Natural killer cell (primary cell): ENCODE measurements at regions not wholly inside any gene's neighbourhood (a gene's known extent, or its start where the extent isn't known, plus 50 kb on each side); places are given as distances from the start of the nearest gene placed in this dataset.

Source experiments
- ATAC-seq, 3 donors: fragments of 150-1000 bp in 2 of 3; fragments of 200-7000 bp in 1 of 3; cut with Tn5 transposase; 1 replicate in 1 of 3; 2 replicates in 2 of 3; pipeline ENCODE4 v1.10.0; 2021; ENCODE audit warnings: mild to moderate bottlenecking in 2 of 3, moderate library complexity in 2 of 3
- DNase-seq, 2 donors: peaks; one replicate each; pipeline versions ENCODE4 v3.0.0 to v3.0.0-alpha.2; 2013 to 2021; ENCODE audit warnings: mixed read lengths in 1 of 2
- H3K27ac ChIP-seq: one replicate; pipeline ENCODE4 v1.5.1; 2013; ENCODE audit warnings: mild to moderate bottlenecking, low read length
- H3K27me3 ChIP-seq: one replicate; pipeline ENCODE4 v1.6.1; 2013; ENCODE audit warnings: low read length; ENCODE audit not compliant: control insufficient read depth, insufficient read depth
- H3K36me3 ChIP-seq: one replicate; pipeline ENCODE4 v1.6.1; 2013; ENCODE audit warnings: low read length; ENCODE audit not compliant: control insufficient read depth, insufficient read depth
- H3K4me1 ChIP-seq: one replicate; pipeline ENCODE4 v1.6.1; 2013; ENCODE audit warnings: low read length; ENCODE audit not compliant: control insufficient read depth, insufficient read depth
- H3K4me3 ChIP-seq: one replicate; pipeline ENCODE4 v1.5.1; 2013; ENCODE audit warnings: low read length
- H3K9me3 ChIP-seq: one replicate; pipeline ENCODE4 v1.6.1; 2013; ENCODE audit warnings: low read length; ENCODE audit not compliant: control insufficient read depth, insufficient read depth
- H3K27ac Mint-ChIP-seq, 2 donors: one replicate each; pipeline ENCODE4 v1.8.0; 2022; ENCODE audit warnings: mild to moderate bottlenecking in 2 of 2, mixed read lengths in 2 of 2, moderate library complexity in 1 of 2
- H3K27me3 Mint-ChIP-seq, 2 donors: one replicate each; pipeline ENCODE4 v1.8.0; 2022; ENCODE audit warnings: low read depth in 2 of 2, mixed read lengths in 2 of 2
- H3K36me3 Mint-ChIP-seq: one replicate; pipeline ENCODE4 v1.8.0; 2022; ENCODE audit warnings: mixed read lengths
- H3K4me1 Mint-ChIP-seq, 2 donors: one replicate each; pipeline ENCODE4 v1.8.0; 2022; ENCODE audit warnings: mixed read lengths in 2 of 2
- H3K4me3 Mint-ChIP-seq: one replicate; pipeline ENCODE4 v1.8.0; 2022; ENCODE audit warnings: mild to moderate bottlenecking, moderate library complexity, mixed read lengths
- H3K9me3 Mint-ChIP-seq, 2 donors: one replicate each; pipeline ENCODE4 v1.8.0; 2022; ENCODE audit warnings: mixed read lengths in 2 of 2
- WGBS: methylation state at CpG from one replicate; pipeline ENCODE4 v1.1.7; 2013; ENCODE audit warnings: missing lambda C conversion rate; ENCODE audit not compliant: insufficient coverage; 5-methylcytosine and 5-hydroxymethylcytosine counted together
- intact Hi-C: fragments of 100-400 bp; cut with micrococcal nuclease; formaldehyde crosslinking; loops from one replicate; pipeline ENCODE4 v1.14.2; 2022
- TF ChIP-seq, protein P1 (sequence below): fragments of 200-600 bp; IDR thresholded peaks from one replicate; pipeline ENCODE4 v1.8.0; 2022; ENCODE audit warnings: antibody characterized with exemption

DNA sequence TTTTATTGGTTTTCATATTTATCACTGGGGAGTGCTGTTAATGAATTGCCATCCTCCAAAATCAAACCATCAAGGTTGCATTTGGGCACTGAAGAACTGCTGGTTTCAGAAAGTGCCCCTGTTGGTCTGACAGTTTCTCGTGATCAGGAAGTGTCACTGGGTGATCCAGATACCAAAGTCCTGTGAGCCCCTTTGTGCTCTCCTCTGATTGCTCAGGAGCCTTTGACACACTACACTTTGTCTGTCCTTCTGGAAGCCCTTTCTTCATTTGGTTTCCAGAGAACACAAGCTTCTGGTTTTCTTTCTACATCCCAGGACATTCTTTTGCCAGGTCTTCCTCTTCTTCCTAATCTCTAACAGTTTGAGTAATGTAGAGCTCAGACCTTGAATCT is 165.8 kb upstream of the PROX1 start:
- H3K9me3 ChIP-seq = no peaks in the 10 kb centered on the region
- no peak overlapping the region for H3K4me3 ChIP-seq
- no peaks in the 10 kb centered on the region for H3K36me3 ChIP-seq
- DNase-seq = no peak
- no peak for ATAC-seq
- TF ChIP-seq, protein P1, sequence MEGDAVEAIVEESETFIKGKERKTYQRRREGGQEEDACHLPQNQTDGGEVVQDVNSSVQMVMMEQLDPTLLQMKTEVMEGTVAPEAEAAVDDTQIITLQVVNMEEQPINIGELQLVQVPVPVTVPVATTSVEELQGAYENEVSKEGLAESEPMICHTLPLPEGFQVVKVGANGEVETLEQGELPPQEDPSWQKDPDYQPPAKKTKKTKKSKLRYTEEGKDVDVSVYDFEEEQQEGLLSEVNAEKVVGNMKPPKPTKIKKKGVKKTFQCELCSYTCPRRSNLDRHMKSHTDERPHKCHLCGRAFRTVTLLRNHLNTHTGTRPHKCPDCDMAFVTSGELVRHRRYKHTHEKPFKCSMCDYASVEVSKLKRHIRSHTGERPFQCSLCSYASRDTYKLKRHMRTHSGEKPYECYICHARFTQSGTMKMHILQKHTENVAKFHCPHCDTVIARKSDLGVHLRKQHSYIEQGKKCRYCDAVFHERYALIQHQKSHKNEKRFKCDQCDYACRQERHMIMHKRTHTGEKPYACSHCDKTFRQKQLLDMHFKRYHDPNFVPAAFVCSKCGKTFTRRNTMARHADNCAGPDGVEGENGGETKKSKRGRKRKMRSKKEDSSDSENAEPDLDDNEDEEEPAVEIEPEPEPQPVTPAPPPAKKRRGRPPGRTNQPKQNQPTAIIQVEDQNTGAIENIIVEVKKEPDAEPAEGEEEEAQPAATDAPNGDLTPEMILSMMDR = no peak
- H3K4me3 Mint-ChIP-seq = no peak overlapping the region
- H3K4me1 ChIP-seq = no peaks in the 10 kb centered on the region
- no peaks in the 10 kb centered on the region for H3K9me3 Mint-ChIP-seq
- intact Hi-C loops = no loop called here
- no peaks in the 10 kb centered on the region for H3K36me3 Mint-ChIP-seq
- no peak overlapping the region for H3K27ac ChIP-seq
- H3K27me3 Mint-ChIP-seq = no peaks in the 10 kb centered on the region
- H3K4me1 Mint-ChIP-seq = no peaks in the 10 kb centered on the region
- no peak overlapping the region for H3K27ac Mint-ChIP-seq
- H3K27me3 ChIP-seq = no peaks in the 10 kb centered on the region
- WGBS = 0% methylated on average over 1 of the region's 1 CpG

DNA sequence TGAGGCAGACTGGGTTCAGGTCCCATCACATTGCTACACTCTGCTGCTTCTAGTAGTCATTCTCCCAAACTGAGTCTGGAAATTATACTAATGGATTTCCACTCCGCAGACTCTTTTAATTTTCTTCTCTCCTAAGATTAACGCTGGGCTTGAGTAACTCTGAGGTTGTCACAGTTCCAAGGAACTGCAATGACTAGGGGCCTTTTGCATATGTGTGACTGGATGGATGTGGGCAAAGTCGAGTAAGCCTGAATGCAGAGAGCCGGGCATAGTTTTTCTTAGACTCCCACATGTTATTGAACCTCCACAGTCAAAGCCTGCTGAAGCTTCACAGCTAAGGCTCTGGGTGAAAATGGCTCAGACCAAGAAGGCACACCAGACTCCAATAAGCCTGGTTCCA is 160.9 kb upstream of the PROX1 start:
- Histone ChIP-seq H3K36me3 (no peaks in the 10 kb centered on the region), H3K9me3 (no peaks in the 10 kb centered on the region), H3K27me3 (no peaks in the 10 kb centered on the region), H3K4me3 (no peak overlapping the region), H3K4me1 (no peaks in the 10 kb centered on the region), H3K27ac (no peak overlapping the region)
- Mint-ChIP-seq H3K27ac (no peak overlapping the region), H3K4me3 (no peak overlapping the region), H3K4me1 (no peaks in the 10 kb centered on the region), H3K27me3 (no peaks in the 10 kb centered on the region), H3K36me3 (no peaks in the 10 kb centered on the region), H3K9me3 (peaks cover 0 to 2% of the 10 kb centered on the region in 2 donors)
- DNase-seq (no peak), ATAC-seq (no peak)
- 93% methylated on average over 4 of the region's 4 CpGs for WGBS
- TF ChIP-seq, protein P1 = no peak
- intact Hi-C loops = no loop called here

DNA sequence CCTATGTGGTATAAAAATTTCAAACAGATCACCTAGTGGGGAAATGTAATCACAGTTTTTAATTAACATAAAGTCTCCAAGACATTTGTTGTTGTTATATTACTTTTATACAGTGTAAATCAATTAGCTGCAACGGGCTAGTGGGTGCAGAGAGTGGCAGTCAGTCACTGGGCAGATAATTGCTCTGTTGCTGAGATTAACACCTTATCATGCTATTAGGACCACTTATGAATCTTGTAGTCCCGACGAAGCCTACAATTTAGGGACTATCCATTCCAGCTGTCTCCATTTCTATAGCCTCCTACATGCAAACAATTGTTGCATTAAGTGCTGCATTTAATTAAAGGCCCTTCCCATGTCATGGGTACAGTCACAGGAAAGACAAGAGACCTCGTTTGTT is 158.9 kb upstream of the PROX1 start:
- H3K36me3 Mint-ChIP-seq = no peaks in the 10 kb centered on the region
- Histone ChIP-seq H3K27ac (no peak overlapping the region), H3K4me1 (no peaks in the 10 kb centered on the region), H3K27me3 (no peaks in the 10 kb centered on the region), H3K4me3 (no peak overlapping the region), H3K36me3 (no peaks in the 10 kb centered on the region), H3K9me3 (no peaks in the 10 kb centered on the region)
- 74% methylated on average over 3 of the region's 4 CpGs for WGBS
- no peaks in the 10 kb centered on the region for H3K4me1 Mint-ChIP-seq
- no peak overlapping the region for H3K4me3 Mint-ChIP-seq
- ATAC-seq (no peak), DNase-seq (no peak)
- H3K9me3 Mint-ChIP-seq = peaks cover 0 to 2% of the 10 kb centered on the region in 2 donors
- H3K27ac Mint-ChIP-seq = no peak overlapping the region
- H3K27me3 Mint-ChIP-seq = no peaks in the 10 kb centered on the region
- intact Hi-C loops = no loop called here
- TF ChIP-seq, protein P1 = no peak

DNA sequence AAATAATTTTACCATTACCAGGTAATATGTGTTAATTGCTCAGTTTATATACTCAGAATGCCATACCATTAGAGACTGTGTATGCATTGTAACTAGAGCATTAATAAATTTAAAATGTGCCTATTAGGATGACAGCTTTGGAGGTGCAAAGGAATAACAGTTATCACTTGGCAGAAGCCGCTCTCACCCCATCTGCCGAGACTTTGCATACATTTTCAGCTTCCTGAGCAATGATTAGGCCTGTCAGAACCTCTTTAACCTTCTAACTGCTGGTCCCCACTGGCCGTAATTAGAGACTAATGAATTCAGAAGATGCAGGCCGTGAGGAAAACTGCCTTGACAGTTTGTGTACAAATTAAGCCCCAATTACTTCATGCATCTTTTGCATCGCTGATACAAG is 158.0 kb upstream of the PROX1 start:
- Histone ChIP-seq H3K27ac (no peak overlapping the region), H3K36me3 (no peaks in the 10 kb centered on the region), H3K27me3 (no peaks in the 10 kb centered on the region), H3K4me3 (no peak overlapping the region), H3K4me1 (no peaks in the 10 kb centered on the region), H3K9me3 (no peaks in the 10 kb centered on the region)
- DNase-seq (no peak), ATAC-seq (no peak)
- intact Hi-C loops = no loop called here
- Mint-ChIP-seq H3K4me3 (no peak overlapping the region), H3K27me3 (no peaks in the 10 kb centered on the region), H3K4me1 (no peaks in the 10 kb centered on the region), H3K9me3 (peaks cover 0 to 2% of the 10 kb centered on the region in 2 donors), H3K36me3 (no peaks in the 10 kb centered on the region), H3K27ac (no peak overlapping the region)
- WGBS = 65% methylated on average over 5 of the region's 5 CpGs
- TF ChIP-seq, protein P1 = no peak
